ENCODE measurements at regions not wholly inside any gene's neighbourhood (a gene's known extent, or its start where the extent isn't known, plus 50 kb on each side); places are given as distances from the start of the nearest gene placed in this dataset.

DNA sequence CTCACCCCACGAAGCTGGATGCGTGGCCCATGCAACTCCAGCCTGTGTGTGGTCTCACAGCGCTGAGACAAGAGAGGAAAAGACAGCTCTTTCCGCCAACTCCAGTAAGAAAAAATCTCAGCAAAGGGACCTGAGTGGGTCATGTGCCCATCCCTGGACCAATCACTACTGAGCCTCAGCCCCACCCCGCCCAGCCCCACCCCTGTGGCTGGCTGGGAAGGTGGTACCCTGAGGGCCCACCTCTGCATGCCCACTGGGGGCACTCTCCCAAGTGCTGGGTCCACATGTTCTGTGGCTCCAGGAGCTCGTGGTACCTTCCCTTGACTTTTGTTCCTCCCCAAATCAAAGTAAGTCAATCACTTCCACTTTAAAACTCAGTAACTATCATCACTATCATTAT, 105.1 kb upstream of the SMIM23 start:
- TF ChIP-seq, protein P1, sequence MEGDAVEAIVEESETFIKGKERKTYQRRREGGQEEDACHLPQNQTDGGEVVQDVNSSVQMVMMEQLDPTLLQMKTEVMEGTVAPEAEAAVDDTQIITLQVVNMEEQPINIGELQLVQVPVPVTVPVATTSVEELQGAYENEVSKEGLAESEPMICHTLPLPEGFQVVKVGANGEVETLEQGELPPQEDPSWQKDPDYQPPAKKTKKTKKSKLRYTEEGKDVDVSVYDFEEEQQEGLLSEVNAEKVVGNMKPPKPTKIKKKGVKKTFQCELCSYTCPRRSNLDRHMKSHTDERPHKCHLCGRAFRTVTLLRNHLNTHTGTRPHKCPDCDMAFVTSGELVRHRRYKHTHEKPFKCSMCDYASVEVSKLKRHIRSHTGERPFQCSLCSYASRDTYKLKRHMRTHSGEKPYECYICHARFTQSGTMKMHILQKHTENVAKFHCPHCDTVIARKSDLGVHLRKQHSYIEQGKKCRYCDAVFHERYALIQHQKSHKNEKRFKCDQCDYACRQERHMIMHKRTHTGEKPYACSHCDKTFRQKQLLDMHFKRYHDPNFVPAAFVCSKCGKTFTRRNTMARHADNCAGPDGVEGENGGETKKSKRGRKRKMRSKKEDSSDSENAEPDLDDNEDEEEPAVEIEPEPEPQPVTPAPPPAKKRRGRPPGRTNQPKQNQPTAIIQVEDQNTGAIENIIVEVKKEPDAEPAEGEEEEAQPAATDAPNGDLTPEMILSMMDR (IDR thresholded peaks at IDR 0.05): no peak
- TF ChIP-seq POLR2A (IDR thresholded peaks at IDR 0.05): no peak

Measured in body of pancreas (tissue), 4 donors.